GM21381 (cell line): ENCODE measurements at regions not wholly inside any gene's neighbourhood (a gene's known extent, or its start where the extent isn't known, plus 50 kb on each side); places are given as distances from the start of the nearest gene placed in this dataset.
"Not testable (repeated sequence)": the region's sequence is repeated elsewhere in the genome, so short reads cannot be mapped to it uniquely, and the experiment has no call there.

ENCODE experiments used
- ATAC-seq: cut with Tn5 transposase; IDR thresholded peaks from one replicate; pipeline ENCODE4 v1.9.1; 2021; ENCODE audit warnings: mild to moderate bottlenecking, moderate library complexity; ENCODE audit not compliant: unreplicated experiment

- ATAC-seq = no peak
These were observed 73.0 kb downstream of the DIO3 start for GRCh38 chr14:101634202-101634849.

DNA sequence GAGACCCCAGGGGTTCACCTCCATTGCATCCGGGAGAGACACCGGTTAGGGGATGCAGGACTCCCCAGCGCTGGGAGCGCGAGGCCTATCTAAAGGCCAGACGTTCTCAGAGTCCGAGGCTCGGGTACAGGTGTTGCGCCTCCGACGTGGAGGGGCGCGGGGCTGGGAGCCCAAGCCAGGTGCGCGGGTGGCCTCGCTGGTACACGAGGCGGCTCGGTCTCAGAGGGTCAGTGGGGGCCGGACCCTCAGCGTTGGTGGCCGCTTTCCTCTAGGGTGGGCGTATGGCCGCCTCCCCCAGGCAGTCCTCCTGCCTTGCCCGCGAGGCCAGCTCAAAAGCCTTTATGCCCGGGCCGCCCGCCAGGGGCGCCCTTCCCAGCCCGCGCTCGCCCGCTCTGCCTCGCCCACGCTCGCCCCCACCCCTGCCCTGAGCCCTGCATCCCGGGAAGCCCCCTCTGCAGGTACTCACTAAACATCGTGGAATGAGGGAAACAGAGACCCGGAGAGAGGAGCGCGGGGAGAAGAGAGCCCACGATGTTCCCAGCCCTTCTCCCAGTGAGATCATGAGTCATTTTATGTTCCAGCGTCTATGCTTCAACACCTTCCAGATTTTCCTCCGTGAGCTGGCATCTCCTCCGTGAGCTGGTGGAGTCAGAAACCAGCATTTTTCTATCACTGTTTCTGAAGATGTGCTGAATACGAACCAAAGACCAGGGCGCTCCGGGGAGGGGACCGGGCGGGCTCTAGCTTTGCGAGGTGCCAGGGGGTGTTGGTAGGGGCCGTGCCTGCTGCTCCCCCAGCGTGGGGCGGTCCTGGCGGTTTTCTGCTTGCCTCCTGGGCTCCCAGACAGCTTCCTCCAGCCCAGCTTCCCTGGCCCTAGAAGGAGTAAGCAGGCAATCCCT is 73.8 kb downstream of the DIO3 start:
- no peak for ATAC-seq

DNA sequence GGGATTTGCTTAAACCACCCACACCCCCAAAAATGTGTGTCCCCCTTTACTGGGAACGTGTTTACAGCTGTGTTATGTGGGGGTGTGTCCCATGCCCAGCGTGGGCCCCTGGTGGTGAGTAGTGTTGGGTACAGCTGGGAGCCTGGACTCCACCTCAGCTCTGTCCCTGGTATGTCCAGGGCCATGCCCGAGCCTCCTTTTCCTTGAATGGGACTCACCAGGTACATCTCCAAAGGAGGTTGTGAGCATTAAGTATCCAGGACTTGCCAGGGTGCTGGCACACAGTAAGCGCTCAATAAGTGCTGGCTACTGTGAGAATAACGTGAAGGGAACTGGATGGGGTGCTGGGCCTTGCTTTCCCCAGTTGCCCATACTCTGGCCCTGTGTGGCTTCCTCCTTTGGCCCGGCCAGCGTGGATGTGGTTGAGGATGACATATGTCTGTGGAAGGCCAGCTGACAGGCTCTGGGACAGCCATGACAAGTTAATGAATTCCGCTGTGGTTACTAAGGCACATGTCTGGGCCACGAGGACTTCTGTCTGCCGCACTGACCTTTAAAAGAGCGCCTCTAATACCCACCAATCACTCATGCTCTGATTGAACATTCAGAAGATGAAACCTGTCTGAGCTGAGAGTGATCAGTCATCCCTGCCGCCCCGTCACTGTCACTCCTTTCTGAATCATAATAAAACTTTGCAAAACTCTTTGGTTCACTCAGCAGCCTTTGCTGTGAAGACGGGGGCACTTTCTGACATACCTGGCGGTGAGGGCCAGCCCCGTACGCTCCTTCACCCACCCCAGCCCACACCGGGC is 74.7 kb downstream of the DIO3 start:
- peak; percentile 83 for ATAC-seq

DNA sequence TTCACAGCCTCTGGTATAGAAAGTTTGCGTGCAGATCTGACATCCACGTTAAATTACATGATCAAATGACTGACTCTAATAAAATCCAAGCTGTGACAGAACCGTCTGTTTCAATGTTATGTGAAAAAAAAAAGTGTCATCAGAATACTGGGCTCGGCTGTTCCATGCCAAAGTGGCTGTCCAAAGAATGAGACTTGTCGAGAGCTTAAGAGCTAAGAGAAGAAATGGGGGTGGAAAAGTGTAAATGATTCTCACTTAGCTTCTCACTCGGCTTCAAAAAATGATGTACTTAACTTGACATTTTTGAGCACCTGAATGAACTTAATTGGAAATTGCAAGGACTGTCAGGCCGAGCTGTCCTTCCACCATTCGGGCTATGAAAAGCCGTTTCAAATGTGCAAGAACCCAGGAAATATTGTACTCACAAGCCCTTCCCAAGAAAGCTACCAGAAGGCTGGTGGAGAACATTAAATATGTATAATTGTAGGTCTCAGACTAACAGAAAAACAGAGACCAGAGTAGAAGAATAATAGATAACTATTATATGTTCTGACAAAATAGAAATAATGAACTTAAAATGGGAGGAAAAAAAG is 78.0 kb downstream of the DIO3 start:
- ATAC-seq = no peak

DNA sequence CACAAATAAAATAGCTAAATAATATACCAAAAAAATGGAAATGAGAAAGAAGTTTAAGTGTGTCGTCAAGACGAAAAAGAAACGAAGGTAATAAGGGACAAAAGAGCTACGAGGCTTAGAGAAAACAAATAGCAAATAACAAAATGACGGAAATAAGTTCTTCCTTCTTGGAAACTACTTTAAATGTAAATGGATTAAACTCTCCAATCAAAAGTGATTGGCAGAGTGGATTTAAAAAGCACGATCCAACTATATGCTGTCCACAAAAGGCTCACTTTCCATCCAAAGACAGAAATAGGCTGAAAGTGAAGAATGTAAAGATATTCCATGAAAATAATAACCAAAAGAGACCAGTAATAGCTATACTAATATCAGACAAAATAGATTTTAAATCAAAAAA is 82.4 kb downstream of the DIO3 start:
- no peak for ATAC-seq

DNA sequence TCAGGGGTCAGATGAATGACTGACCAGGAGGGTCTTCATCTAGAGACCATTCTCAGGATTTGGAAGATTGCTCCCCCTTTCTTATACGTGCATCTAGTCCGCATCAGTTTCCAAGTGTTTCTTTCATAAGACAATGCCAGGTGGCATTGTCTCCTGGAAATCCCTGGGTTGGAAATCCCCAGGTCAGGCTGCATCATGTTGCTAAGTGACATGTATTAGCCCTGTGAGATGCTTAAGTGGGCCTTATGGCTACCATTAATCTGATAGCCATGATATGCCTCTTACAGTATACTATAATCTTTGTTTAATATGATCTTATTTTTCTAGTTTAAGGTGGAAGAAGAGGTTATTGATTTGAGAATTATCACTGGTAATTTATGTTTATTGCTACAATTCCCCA is 92.8 kb downstream of the DIO3 start:
- no peak for ATAC-seq

DNA sequence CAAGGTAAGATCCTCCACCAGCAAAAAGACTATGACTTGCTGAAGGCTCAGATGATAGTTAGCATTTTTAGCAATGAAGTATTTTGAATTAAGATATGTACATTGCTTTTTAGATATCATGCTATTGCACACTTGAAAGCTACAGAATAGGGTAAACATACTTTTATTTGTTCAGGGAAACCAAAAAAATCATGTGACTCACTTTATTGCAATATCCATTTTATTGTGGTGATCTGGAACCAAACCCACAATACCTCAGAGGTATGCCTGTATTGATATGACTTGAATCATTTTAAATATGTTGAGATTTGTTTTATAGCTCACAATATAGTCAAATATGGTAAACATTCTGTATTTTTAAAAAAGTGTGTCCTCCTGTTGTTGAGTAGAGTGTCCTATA is 96.1 kb downstream of the DIO3 start:
- no peak for ATAC-seq

DNA sequence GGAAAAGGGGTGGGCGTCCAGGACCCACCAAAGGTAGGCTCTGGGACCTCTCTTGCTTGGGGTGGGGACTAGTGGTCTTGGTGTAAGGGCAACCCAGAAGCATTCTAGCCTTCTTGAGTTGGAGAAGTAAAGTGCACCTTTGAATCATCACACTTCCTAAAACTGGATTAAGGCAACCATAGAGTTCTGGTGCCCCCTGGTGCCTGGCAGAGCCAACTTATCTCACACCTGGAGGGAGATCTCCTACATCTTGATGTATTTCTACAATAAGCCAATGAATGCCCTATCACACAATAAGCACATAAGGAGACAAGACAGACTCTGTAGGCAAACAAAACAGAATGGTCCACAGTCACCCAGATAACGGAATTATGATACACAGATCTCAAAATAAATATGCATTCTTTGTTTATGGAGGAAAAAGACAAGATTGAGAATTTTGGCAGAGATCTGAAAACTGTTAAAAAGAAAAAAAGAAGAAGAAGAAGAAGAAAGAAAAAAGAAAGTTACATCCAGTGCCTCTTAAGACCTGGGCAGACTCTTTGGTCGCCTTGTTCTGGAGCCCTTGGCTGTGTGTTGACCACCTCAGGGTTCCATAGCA is 95.9 kb upstream of the PPP2R5C start:
- no peak for ATAC-seq

DNA sequence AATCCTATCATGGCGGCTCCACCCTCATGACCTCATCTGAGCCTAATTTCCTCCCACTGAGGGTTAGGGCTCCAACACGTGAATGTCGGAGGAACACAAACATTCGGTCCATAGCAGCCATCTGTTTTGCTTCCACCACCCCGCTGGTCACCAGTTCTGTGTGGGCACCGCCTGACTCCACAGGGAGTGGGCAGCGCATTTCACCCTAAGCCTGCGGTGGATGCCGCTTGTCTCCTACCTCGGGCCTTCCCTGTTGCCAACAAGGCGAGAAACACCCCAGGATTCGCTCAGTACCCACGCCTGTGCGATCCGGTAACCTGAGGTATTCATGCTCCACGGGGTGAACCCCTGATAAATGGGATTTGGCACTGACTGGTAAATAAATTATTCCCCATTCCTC is 95.2 kb upstream of the PPP2R5C start:
- ATAC-seq = no peak

GRCh38 chr14:101669629-101670028 is 91.9 kb upstream of the PPP2R5C start:
- no peak for ATAC-seq

GRCh38 chr14:101673873-101674272 is 87.6 kb upstream of the PPP2R5C start:
- ATAC-seq = no peak

GRCh38 chr14:101675835-101676234 is 85.7 kb upstream of the PPP2R5C start:
- ATAC-seq = not testable (repeated sequence)

GRCh38 chr14:101677912-101678327 is 83.6 kb upstream of the PPP2R5C start:
- ATAC-seq = not testable (repeated sequence)

DNA sequence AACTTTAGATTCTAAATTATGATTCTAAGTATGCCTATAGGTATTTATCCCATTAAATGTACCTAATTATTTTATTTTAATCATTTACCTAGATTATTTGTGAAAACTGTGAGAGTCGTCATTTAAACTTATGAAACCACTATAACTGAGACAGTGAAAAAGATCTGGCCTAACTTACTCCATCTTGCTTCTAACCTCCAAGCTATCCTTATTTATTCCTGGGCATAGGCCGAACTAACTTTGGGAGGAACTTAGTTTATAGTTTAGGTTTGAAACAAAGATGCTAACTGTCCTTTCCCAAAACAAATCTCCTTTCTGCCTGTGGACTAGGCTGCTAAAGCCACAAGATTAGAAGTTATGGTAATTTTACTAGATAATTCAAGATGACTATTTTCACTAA is 79.7 kb upstream of the PPP2R5C start:
- ATAC-seq = no peak

DNA sequence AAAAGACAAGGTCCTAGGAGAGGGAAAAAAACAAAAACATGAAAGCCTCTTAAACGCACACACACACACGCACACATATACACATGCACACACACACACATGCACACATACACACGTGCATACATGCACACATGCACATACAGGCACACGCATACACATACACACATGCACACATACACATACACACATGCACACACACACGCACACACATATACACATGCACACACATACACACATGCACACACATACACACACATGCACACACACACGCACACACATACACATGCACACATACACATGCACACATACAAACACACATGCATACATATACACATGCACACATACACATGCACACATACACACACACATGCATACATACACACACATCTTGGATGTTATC is 78.1 kb upstream of the PPP2R5C start:
- no peak for ATAC-seq

GRCh38 chr14:101687756-101688546 is 73.6 kb upstream of the PPP2R5C start:
- no peak for ATAC-seq

DNA sequence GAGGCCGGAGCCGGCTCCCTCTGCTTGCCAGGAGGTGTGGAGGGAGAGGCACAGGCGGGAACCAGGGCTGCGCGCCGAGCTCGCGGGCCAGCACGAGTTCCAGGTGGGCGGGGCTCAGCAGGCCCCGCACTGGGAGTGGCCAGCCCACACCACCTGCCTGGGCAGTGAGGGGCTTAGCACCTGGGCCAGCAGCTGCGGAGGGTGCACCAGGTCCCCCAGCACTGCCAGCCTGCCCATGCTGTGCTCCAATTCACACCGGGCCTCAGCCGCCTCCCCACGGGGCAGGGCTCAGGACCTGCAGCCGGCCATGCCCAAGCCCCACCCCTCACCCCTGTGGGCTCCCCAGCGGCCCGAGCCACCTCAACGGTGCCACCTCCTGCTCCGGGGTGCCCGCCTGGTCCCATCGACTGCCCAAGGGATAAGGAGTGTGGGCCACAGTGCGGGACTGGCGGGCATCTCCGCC is 72.4 kb upstream of the PPP2R5C start:
- no peak for ATAC-seq

GRCh38 chr14:101689966-101690365 is 71.5 kb upstream of the PPP2R5C start:
- ATAC-seq = not testable (repeated sequence)

DNA sequence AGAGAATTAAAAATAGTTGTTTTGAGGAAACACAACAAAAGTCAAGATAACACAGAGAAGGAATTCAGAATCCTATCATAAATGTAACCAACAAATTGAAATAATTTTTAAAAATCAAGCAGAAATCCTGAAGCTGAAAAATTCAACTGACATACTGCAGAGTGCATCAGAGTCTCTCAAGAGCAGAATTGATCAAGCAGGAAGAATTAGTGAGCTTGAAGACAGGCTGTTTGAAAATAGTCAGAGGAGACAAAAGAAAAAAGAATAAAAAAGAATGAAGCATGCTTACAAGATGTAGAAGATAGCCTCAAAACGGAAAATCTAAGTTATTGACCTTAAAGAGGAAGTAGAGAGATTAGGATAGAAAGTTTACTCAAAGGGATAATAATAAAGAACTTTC is 65.8 kb upstream of the PPP2R5C start:
- no peak for ATAC-seq

- ATAC-seq = no peak
These were observed 57.4 kb upstream of the PPP2R5C start for GRCh38 chr14:101704140-101704539.
